ENCODE measurements at regions not wholly inside any gene's neighbourhood (a gene's known extent, or its start where the extent isn't known, plus 50 kb on each side); places are given as distances from the start of the nearest gene placed in this dataset.
"Not testable (repeated sequence)": the region's sequence is repeated elsewhere in the genome, so short reads cannot be mapped to it uniquely, and the experiment has no call there.

DNA sequence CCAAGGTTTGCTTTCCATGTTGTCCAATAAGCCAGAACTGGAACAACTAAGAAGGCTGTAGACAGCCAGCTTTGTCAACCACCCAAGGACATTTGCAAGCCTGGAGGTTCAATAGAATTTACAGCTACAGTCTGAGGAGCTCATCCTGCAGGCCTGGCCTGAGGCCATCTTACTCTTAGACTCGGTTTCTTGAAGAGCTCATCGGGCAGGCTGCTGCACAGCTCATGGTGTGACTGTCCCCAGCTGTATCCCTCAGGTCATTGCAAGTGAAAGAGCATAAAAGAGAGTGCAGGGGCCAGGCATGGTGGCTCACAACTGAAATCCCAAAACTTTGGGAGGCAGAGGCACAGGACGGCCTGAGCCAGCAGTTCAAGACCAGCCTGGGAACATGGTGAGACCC is 96.9 kb upstream of the FOXQ1 start:
- Mint-ChIP-seq H3K4me1 (no peaks in the 10 kb centered on the region), H3K9me3 (ENCODE audit: low read depth) (no peaks in the 10 kb centered on the region), H3K36me3 (ENCODE audit: low read depth) (no peaks in the 10 kb centered on the region), H3K27ac (no peak overlapping the region), H3K27me3 (peaks cover 9% of the 10 kb centered on the region), H3K4me3 (no peak overlapping the region)
- ATAC-seq = no peak
- intact Hi-C loops (cut with DNase I, micrococcal nuclease) = no loop called here
- ChIA-PET CTCF (no interaction called here), POLR2A (no interaction called here)
- DNase-seq = no peak

DNA sequence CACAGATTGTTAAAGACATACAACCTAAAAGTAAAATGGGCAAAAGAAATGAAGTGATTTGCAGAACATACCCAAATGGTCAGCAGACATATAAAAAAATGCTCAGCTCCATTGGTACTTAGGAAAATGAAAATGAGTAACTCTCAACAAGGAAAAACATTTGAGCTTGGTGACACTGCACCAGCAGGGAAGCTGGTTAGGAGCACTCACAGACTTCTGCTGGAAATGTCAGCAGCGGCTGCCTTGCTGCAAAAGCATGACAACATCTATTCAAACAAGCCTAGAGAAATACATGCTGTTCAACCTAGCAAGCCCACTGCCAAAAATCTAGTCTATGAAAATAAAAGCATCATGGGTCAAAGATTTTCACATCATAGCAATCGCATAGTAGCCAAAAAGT is 99.0 kb upstream of the FOXQ1 start:
- DNase-seq (no peak), ATAC-seq (no peak)
- intact Hi-C loops (cut with DNase I, micrococcal nuclease) = no loop called here
- H3K4me1 Mint-ChIP-seq = no peaks in the 10 kb centered on the region
- H3K27ac Mint-ChIP-seq = no peak overlapping the region
- H3K36me3 Mint-ChIP-seq (ENCODE audit: low read depth) = no peaks in the 10 kb centered on the region
- H3K27me3 Mint-ChIP-seq = peaks cover 13% of the 10 kb centered on the region
- POLR2A ChIA-PET = no interaction called here
- CTCF ChIA-PET = interaction anchor here (0.5 kb wide), 1 partner anchor 108 kb away, joined by 3 read pairs; no protein-coding TSS in a partner anchor
- H3K9me3 Mint-ChIP-seq (ENCODE audit: low read depth) = peaks cover 2% of the 10 kb centered on the region
- H3K4me3 Mint-ChIP-seq = no peak overlapping the region

DNA sequence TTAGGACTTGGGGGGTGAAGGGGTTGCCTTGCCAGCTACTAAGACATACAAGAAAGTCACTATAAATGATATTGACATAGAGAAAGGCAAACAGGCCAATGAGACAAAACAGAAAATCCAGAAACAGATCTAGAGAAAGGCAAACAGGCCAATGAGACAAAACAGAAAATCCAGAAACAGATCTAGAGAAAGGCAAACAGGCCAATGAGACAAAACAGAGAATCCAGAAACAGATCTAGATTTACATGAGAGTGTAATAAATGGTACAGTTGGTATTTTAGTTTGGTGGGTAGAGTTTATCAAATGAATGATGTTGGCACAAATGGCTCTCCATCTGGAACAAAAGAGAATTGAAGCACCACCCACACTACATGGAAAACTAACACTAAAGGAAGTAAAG is 99.8 kb upstream of the FOXQ1 start:
- H3K4me1 Mint-ChIP-seq; DNase-seq; intact Hi-C loops (cut with DNase I, micrococcal nuclease); H3K4me3 Mint-ChIP-seq; H3K27ac Mint-ChIP-seq; H3K36me3 Mint-ChIP-seq (ENCODE audit: low read depth); CTCF ChIA-PET; POLR2A ChIA-PET; ATAC-seq; H3K9me3 Mint-ChIP-seq (ENCODE audit: low read depth): not testable (repeated sequence)
- peaks cover 17% of the 10 kb centered on the region for H3K27me3 Mint-ChIP-seq

DNA sequence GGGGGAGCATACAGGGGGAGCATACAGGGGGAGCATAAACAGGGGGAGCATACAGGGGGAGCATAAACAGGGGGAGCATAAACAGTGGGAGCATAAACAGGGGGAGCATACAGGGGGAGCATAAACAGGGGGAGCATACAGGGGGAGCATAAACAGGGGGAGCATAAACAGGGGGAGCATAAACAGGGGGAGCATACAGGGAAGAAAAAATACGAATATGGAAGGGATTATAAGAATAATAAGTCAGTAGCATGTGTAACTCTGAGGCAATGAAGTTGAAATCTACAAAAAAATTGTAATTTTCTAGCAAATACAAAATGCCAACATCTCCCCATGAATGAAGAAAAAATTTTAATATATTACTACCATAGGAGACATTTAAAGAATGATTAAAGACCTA is 101.3 kb upstream of the FOXQ1 start:
- H3K36me3 Mint-ChIP-seq (ENCODE audit: low read depth); H3K9me3 Mint-ChIP-seq (ENCODE audit: low read depth); H3K4me1 Mint-ChIP-seq; H3K4me3 Mint-ChIP-seq; POLR2A ChIA-PET; CTCF ChIA-PET; intact Hi-C loops (cut with DNase I, micrococcal nuclease); H3K27ac Mint-ChIP-seq; ATAC-seq; DNase-seq: not testable (repeated sequence)
- H3K27me3 Mint-ChIP-seq = peaks cover 30% of the 10 kb centered on the region

DNA sequence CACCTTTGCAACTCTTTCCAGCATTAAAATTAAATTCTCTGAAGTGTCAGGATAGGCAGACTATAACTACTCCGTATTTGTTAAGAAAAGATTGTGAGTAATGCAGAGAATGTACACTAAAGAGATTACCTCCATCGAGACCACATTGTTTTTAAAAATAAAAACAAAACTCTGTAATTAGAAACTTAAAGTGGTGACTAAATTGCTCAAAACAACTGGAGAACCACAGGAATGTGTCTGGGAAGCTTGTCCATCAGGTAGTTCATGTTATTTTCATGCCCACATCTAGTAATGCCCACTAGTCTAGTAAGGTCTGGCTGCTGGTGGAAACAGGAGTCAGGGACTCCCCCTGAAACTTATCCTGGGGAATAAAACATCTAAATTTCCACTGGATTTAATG is 103.0 kb upstream of the FOXQ1 start:
- ChIA-PET POLR2A (no interaction called here), CTCF (interaction anchor here (0.7 kb wide), 1 partner anchor 1226 kb away, joined by 3 read pairs; no protein-coding TSS in a partner anchor)
- Mint-ChIP-seq H3K36me3 (ENCODE audit: low read depth) (no peaks in the 10 kb centered on the region), H3K4me3 (no peak overlapping the region), H3K27me3 (peaks cover 33% of the 10 kb centered on the region), H3K4me1 (no peaks in the 10 kb centered on the region), H3K9me3 (ENCODE audit: low read depth) (peaks cover 2% of the 10 kb centered on the region), H3K27ac (no peak overlapping the region)
- ATAC-seq (no peak), DNase-seq (no peak)
- intact Hi-C loops (cut with DNase I, micrococcal nuclease) = no loop called here

DNA sequence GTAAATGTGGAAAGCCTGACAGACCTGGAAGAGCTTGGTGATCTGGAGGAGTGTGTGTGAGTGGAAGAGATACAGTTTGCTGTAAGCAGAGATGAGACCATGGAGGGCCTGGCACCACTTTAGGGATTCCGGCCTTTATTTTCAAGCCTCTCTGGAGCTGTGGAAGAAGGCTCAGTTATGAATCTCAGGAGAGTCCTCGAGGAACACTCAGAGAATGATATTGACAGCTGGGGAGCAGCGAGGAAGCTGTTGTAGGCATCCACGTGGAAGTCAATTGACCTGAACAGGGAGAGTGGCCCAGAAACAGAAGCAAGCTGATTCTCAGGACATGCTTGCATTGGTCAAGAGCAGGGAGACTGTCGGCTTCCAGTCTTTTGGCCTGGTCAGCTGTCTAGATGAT is 108.4 kb upstream of the FOXQ1 start:
- DNase-seq (no peak), ATAC-seq (no peak)
- Mint-ChIP-seq H3K9me3 (ENCODE audit: low read depth) (peaks cover 2% of the 10 kb centered on the region), H3K4me3 (no peak overlapping the region), H3K27me3 (peaks cover 32% of the 10 kb centered on the region), H3K36me3 (ENCODE audit: low read depth) (no peaks in the 10 kb centered on the region), H3K4me1 (peaks cover 14% of the 10 kb centered on the region), H3K27ac (no peak overlapping the region)
- intact Hi-C loops (cut with DNase I, micrococcal nuclease) = no loop called here
- POLR2A ChIA-PET = no interaction called here
- CTCF ChIA-PET = no interaction called here

DNA sequence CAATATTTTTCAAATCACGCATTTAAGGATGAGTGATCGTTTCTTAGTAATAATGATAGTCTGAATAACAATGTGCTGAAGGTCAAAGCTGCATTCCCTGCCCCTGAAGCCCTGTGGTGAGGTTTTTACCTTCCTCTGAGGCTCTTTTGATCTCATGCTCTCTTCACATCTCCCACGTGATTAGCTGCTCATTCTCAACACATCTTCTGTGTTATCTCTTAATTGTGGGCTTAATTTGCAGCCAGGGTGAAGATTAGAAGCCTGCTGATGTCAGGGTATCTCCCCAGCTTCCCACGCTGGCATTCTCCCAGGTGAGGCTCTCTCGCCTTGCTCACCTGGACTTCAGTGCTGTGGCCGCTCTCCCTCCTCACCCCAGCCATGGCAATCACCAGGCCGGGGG is 109.7 kb upstream of the FOXQ1 start:
- POLR2A ChIA-PET = no interaction called here
- Mint-ChIP-seq H3K36me3 (ENCODE audit: low read depth) (no peaks in the 10 kb centered on the region), H3K9me3 (ENCODE audit: low read depth) (no peaks in the 10 kb centered on the region), H3K27ac (no peak overlapping the region), H3K4me1 (peaks cover 14% of the 10 kb centered on the region), H3K4me3 (no peak overlapping the region), H3K27me3 (peaks cover 25% of the 10 kb centered on the region)
- CTCF ChIA-PET = interaction anchor here (0.7 kb wide), 1 partner anchor 105 kb away, joined by 3 read pairs; no protein-coding TSS in a partner anchor
- DNase-seq = peak; percentile 26
- ATAC-seq = peak; percentile 80
- intact Hi-C loops (cut with DNase I, micrococcal nuclease) = no loop called here

DNA sequence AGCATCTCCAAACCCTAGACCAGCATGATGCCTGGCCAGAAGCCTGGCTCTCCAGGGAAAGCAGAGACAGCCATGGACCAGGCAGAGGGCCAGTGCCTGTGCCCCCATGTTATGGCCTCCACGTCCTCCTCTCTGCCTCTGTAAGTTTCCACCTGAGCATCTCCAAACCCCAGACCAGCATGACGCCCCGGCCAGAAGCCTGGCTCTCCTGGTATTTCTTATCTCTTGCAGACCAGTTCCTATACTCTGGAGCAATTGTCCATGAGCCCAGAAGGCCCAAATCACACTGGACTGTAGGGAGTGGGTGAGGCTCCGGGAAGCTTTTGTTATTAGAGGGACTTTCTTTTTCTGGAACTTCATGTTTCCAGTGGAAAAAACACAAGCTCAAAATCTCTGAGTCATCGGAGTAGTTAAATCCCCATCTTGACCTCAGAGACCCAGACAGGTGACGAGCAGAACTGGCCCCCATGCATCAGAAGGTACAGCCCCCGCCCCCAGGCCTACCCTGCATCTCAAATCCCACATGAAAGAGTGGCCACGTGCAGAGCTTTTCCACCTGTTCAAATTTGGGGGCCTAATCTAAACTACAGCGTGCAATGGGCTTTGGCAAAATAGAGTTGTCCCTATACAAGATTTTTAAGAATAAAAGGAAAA is 110.2 kb upstream of the FOXQ1 start:
- ChIA-PET CTCF (interaction anchor here (0.7 kb wide), 1 partner anchor 104 kb away, joined by 3 read pairs; no protein-coding TSS in a partner anchor), POLR2A (no interaction called here)
- Mint-ChIP-seq H3K9me3 (ENCODE audit: low read depth) (no peaks in the 10 kb centered on the region), H3K4me3 (no peak overlapping the region), H3K4me1 (peaks cover 14% of the 10 kb centered on the region), H3K27ac (no peak overlapping the region), H3K27me3 (peaks cover 24% of the 10 kb centered on the region), H3K36me3 (ENCODE audit: low read depth) (no peaks in the 10 kb centered on the region)
- intact Hi-C loops (cut with DNase I, micrococcal nuclease) = no loop called here
- DNase-seq (peak; percentile 40), ATAC-seq (peak; percentile 63)

DNA sequence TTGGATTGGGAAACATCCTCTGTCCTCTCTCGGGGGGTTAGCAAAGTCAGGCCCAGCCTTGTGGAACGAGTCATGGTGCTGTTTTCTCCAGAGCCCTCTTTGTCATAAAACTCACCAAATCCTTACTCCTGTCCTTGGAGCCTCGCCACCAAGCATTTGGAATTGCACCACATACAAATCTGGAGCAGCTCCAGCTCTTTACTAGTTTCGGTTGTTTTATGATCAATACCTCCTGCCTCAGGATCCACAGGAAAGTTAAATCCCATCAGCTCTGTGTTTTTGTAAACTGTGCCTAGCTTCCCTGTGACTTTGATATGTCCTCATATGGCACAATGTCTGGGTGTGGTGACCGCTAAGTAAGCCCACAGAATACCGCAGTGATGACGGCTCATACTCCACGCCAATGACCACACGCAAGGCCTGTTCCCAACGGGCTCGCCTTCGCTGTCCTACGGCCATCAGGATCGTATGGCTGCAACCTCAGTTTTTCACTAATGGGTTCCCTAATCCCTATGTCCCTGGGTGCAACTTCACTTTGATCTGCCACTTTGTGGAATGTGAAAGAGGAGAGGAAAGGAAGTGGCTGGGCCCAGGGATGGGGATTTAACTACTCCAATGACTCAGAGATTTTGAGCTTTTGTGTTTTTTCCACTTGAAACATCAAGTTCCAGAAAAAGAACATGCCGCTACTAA is 111.3 kb upstream of the FOXQ1 start:
- no peak for ATAC-seq
- H3K9me3 Mint-ChIP-seq (ENCODE audit: low read depth) = no peaks in the 10 kb centered on the region

DNA sequence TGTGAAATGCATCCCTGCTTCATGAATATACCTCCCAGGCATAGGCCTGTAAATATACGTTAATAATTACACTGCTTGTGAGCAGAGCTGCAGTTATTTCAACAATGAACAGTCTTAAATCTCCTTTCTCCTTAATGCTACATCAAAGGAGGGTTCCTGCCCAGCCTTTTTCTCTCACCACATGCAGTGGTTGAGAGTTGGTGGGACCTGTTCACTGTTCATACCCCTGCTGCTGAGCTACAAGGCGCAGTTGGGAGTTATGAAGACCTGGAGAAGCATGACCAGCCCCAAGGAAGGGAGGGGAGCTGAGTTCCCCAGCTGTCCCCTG is 111.9 kb upstream of the FOXQ1 start:
- ChIA-PET POLR2A (no interaction called here), CTCF (no interaction called here)
- H3K27ac Mint-ChIP-seq = no peak overlapping the region
- H3K4me1 Mint-ChIP-seq = peaks cover 14% of the 10 kb centered on the region
- ATAC-seq (no peak), DNase-seq (no peak)
- H3K27me3 Mint-ChIP-seq = peaks cover 17% of the 10 kb centered on the region
- no peaks in the 10 kb centered on the region for H3K9me3 Mint-ChIP-seq (ENCODE audit: low read depth)
- no peak overlapping the region for H3K4me3 Mint-ChIP-seq
- H3K36me3 Mint-ChIP-seq (ENCODE audit: low read depth) = no peaks in the 10 kb centered on the region
- intact Hi-C loops (cut with DNase I, micrococcal nuclease) = no loop called here

More for the DNA sequence above, 111.3 kb upstream of the FOXQ1 start:
- H3K36me3 Mint-ChIP-seq (ENCODE audit: low read depth) = no peaks in the 10 kb centered on the region
- ChIA-PET POLR2A (no interaction called here), CTCF (no interaction called here)
- no peak overlapping the region for H3K27ac Mint-ChIP-seq
- peaks cover 17% of the 10 kb centered on the region for H3K27me3 Mint-ChIP-seq
- intact Hi-C loops (cut with DNase I, micrococcal nuclease) = no loop called here
- no peak for DNase-seq
- peaks cover 14% of the 10 kb centered on the region for H3K4me1 Mint-ChIP-seq
- no peak overlapping the region for H3K4me3 Mint-ChIP-seq

DNA sequence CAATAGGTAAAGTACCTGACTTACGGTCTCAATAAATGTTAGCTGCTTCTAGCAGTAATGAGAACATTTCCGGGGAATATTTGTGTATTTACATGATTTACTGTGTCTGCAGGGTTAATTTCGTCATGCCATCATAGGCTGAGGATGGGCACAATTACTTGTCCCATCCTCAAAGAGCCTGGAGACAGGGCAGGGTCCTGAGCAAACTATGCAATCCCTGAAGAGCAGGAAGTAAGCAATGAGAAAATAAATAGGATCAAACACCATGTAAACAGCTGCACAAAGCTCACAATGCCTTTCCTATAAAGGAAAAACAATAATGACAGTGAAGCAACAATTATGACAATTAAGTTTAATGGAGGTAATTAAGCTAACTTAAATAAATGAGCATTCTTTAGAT is 114.6 kb upstream of the FOXQ1 start:
- Mint-ChIP-seq H3K4me3 (no peak overlapping the region), H3K9me3 (ENCODE audit: low read depth) (peaks cover 11% of the 10 kb centered on the region), H3K4me1 (peaks cover 9% of the 10 kb centered on the region), H3K27ac (no peak overlapping the region), H3K36me3 (ENCODE audit: low read depth) (no peaks in the 10 kb centered on the region), H3K27me3 (peaks cover 16% of the 10 kb centered on the region)
- intact Hi-C loops (cut with DNase I, micrococcal nuclease) = no loop called here
- ATAC-seq (no peak), DNase-seq (no peak)
- POLR2A ChIA-PET = no interaction called here
- CTCF ChIA-PET = interaction anchor here (0.7 kb wide), 1 partner anchor 321 kb away, joined by 3 read pairs; no protein-coding TSS in a partner anchor

DNA sequence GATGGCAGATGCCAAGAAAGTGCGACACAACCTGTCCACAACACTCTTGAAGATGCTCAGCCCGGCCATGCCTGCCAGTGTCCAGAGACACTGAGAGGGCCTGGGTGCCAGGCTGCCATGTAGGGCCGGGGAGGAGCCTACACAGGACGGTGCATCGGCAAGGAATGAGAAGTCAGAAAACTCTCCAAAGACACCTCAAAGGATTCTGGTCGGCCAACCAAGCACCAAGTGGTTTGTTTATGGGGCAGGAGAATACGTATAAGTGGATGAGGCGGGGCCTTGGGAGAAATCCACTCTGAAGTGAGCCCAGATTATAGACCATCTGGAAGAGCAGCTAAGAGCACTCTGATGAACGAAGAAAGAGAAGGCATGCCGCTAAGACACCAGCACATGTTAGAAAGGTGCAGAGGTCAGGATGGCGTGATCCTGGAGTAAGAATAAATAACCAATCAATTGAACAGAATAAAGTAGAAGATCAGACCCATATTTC is 120.7 kb upstream of the FOXQ1 start:
- intact Hi-C loops (cut with DNase I, micrococcal nuclease) = no loop called here
- Mint-ChIP-seq H3K9me3 (ENCODE audit: low read depth) (peaks cover 11% of the 10 kb centered on the region), H3K4me1 (no peaks in the 10 kb centered on the region), H3K36me3 (ENCODE audit: low read depth) (no peaks in the 10 kb centered on the region), H3K4me3 (no peak overlapping the region), H3K27me3 (peaks cover 14% of the 10 kb centered on the region), H3K27ac (no peak overlapping the region)
- DNase-seq = no peak
- ATAC-seq = no peak
- CTCF ChIA-PET = no interaction called here
- POLR2A ChIA-PET = no interaction called here

Data from activated CD4-positive, alpha-beta T cell treated with anti-CD3 and anti-CD28 coated beads for 36 hours (primary cell).